Neuron (in vitro differentiated cells): ENCODE measurements at regions not wholly inside any gene's neighbourhood (a gene's known extent, or its start where the extent isn't known, plus 50 kb on each side); places are given as distances from the start of the nearest gene placed in this dataset.

Source experiments
- H2AFZ ChIP-seq: one replicate; pipeline ENCODE4 v1.6.1; 2013; ENCODE audit warnings: low read depth, mild to moderate bottlenecking, inconsistent platforms, low read length, moderate library complexity
- H3K27me3 ChIP-seq: one replicate; pipeline ENCODE4 v1.6.1; 2013; ENCODE audit warnings: low read length; ENCODE audit not compliant: insufficient read depth
- H3K36me3 ChIP-seq: one replicate; pipeline ENCODE4 v1.6.1; 2013; ENCODE audit warnings: low read length; ENCODE audit not compliant: insufficient read depth
- H3K4me1 ChIP-seq: one replicate; pipeline ENCODE4 v1.6.1; 2013; ENCODE audit warnings: low read length; ENCODE audit not compliant: insufficient read depth
- H3K4me3 ChIP-seq: 2 replicates; pipeline ENCODE4 v1.5.1; 2013; ENCODE audit warnings: mild to moderate bottlenecking, low read length, moderate library complexity
- H3K9me3 ChIP-seq: one replicate; pipeline ENCODE4 v1.6.1; 2013; ENCODE audit warnings: low read length

GRCh38 chr11:116109228-116109627 lies 605.0 kb upstream of the CADM1 start:
- Histone ChIP-seq H3K4me3 (no peak overlapping the region), H3K36me3 (no peaks in the 10 kb centered on the region), H3K27me3 (no peaks in the 10 kb centered on the region), H3K4me1 (no peaks in the 10 kb centered on the region), H2AFZ (no peak overlapping the region), H3K9me3 (no peaks in the 10 kb centered on the region)

- no peaks in the 10 kb centered on the region for H3K4me1 ChIP-seq
- no peaks in the 10 kb centered on the region for H3K27me3 ChIP-seq
- no peaks in the 10 kb centered on the region for H3K9me3 ChIP-seq
- no peak overlapping the region for H2AFZ ChIP-seq
- no peak overlapping the region for H3K4me3 ChIP-seq
- H3K36me3 ChIP-seq = no peaks in the 10 kb centered on the region
Measured at GRCh38 chr11:116108161-116108560, 603.9 kb upstream of the CADM1 start.

GRCh38 chr11:116107229-116107628 lies 603.0 kb upstream of the CADM1 start:
- Histone ChIP-seq H3K27me3 (no peaks in the 10 kb centered on the region), H3K4me3 (no peak overlapping the region), H3K9me3 (no peaks in the 10 kb centered on the region), H3K4me1 (no peaks in the 10 kb centered on the region), H3K36me3 (no peaks in the 10 kb centered on the region), H2AFZ (no peak overlapping the region)

GRCh38 chr11:116104498-116105174 lies 600.4 kb upstream of the CADM1 start:
- Histone ChIP-seq H2AFZ (no peak overlapping the region), H3K27me3 (no peaks in the 10 kb centered on the region), H3K4me3 (no peak overlapping the region), H3K9me3 (no peaks in the 10 kb centered on the region), H3K4me1 (no peaks in the 10 kb centered on the region), H3K36me3 (no peaks in the 10 kb centered on the region)

GRCh38 chr11:116101902-116102301 lies 597.7 kb upstream of the CADM1 start:
- no peaks in the 10 kb centered on the region for H3K4me1 ChIP-seq
- H3K4me3 ChIP-seq = no peak overlapping the region
- no peaks in the 10 kb centered on the region for H3K27me3 ChIP-seq
- H3K9me3 ChIP-seq = no peaks in the 10 kb centered on the region
- H2AFZ ChIP-seq = no peak overlapping the region
- H3K36me3 ChIP-seq = no peaks in the 10 kb centered on the region

GRCh38 chr11:116100016-116100415 lies 595.8 kb upstream of the CADM1 start:
- Histone ChIP-seq H3K4me1 (no peaks in the 10 kb centered on the region), H3K4me3 (no peak overlapping the region), H3K9me3 (no peaks in the 10 kb centered on the region), H3K36me3 (no peaks in the 10 kb centered on the region), H2AFZ (no peak overlapping the region), H3K27me3 (no peaks in the 10 kb centered on the region)

GRCh38 chr11:116099541-116099940 lies 595.3 kb upstream of the CADM1 start:
- H3K9me3 ChIP-seq = no peaks in the 10 kb centered on the region
- H3K27me3 ChIP-seq = no peaks in the 10 kb centered on the region
- H2AFZ ChIP-seq = no peak overlapping the region
- H3K4me3 ChIP-seq = no peak overlapping the region
- H3K36me3 ChIP-seq = no peaks in the 10 kb centered on the region
- no peaks in the 10 kb centered on the region for H3K4me1 ChIP-seq

GRCh38 chr11:116096272-116096995 lies 592.2 kb upstream of the CADM1 start:
- no peak overlapping the region for H3K4me3 ChIP-seq
- H3K9me3 ChIP-seq = no peaks in the 10 kb centered on the region
- no peak overlapping the region for H2AFZ ChIP-seq
- H3K27me3 ChIP-seq = no peaks in the 10 kb centered on the region
- no peaks in the 10 kb centered on the region for H3K4me1 ChIP-seq
- no peaks in the 10 kb centered on the region for H3K36me3 ChIP-seq

GRCh38 chr11:116093481-116094270 lies 589.5 kb upstream of the CADM1 start:
- H2AFZ ChIP-seq = no peak overlapping the region
- no peaks in the 10 kb centered on the region for H3K36me3 ChIP-seq
- no peaks in the 10 kb centered on the region for H3K9me3 ChIP-seq
- H3K27me3 ChIP-seq = no peaks in the 10 kb centered on the region
- no peaks in the 10 kb centered on the region for H3K4me1 ChIP-seq
- no peak overlapping the region for H3K4me3 ChIP-seq

GRCh38 chr11:116093065-116093464 lies 588.9 kb upstream of the CADM1 start:
- H3K36me3 ChIP-seq = no peaks in the 10 kb centered on the region
- H3K27me3 ChIP-seq = no peaks in the 10 kb centered on the region
- no peak overlapping the region for H3K4me3 ChIP-seq
- H3K4me1 ChIP-seq = no peaks in the 10 kb centered on the region
- H2AFZ ChIP-seq = no peak overlapping the region
- H3K9me3 ChIP-seq = no peaks in the 10 kb centered on the region

GRCh38 chr11:116086426-116086825 lies 582.2 kb upstream of the CADM1 start:
- H3K4me1 ChIP-seq = no peaks in the 10 kb centered on the region
- no peaks in the 10 kb centered on the region for H3K36me3 ChIP-seq
- no peaks in the 10 kb centered on the region for H3K9me3 ChIP-seq
- no peak overlapping the region for H3K4me3 ChIP-seq
- no peak overlapping the region for H2AFZ ChIP-seq
- peaks cover 2% of the 10 kb centered on the region for H3K27me3 ChIP-seq

- Histone ChIP-seq H3K36me3 (no peaks in the 10 kb centered on the region), H3K4me1 (no peaks in the 10 kb centered on the region), H3K9me3 (no peaks in the 10 kb centered on the region), H3K27me3 (peaks cover 2% of the 10 kb centered on the region), H2AFZ (no peak overlapping the region), H3K4me3 (no peak overlapping the region)
Measured at GRCh38 chr11:116085031-116085635, 580.9 kb upstream of the CADM1 start.

- no peak overlapping the region for H2AFZ ChIP-seq
- no peaks in the 10 kb centered on the region for H3K36me3 ChIP-seq
- H3K4me3 ChIP-seq = no peak overlapping the region
- no peaks in the 10 kb centered on the region for H3K4me1 ChIP-seq
- H3K27me3 ChIP-seq = peaks cover 2% of the 10 kb centered on the region
- no peaks in the 10 kb centered on the region for H3K9me3 ChIP-seq
Measured at GRCh38 chr11:116084511-116084910, 580.3 kb upstream of the CADM1 start.
